Endodermal cell (in vitro differentiated cells): ENCODE measurements at regions not wholly inside any gene's neighbourhood (a gene's known extent, or its start where the extent isn't known, plus 50 kb on each side); places are given as distances from the start of the nearest gene placed in this dataset.

Source experiments
- DNase-seq: peaks from one replicate; pipeline ENCODE4 v3.0.0-alpha.2; 2017
- H3K27ac ChIP-seq: 2 replicates; pipeline ENCODE4 v1.5.1; 2013; ENCODE audit warnings: mild to moderate bottlenecking, low read depth, low read length, moderate library complexity
- H3K27me3 ChIP-seq: 2 replicates; pipeline ENCODE4 v1.6.1; 2013; ENCODE audit warnings: mild to moderate bottlenecking, low read length, moderate library complexity; ENCODE audit not compliant: insufficient read depth, control insufficient read depth, poor library complexity, severe bottlenecking
- H3K36me3 ChIP-seq: 2 replicates; pipeline ENCODE4 v1.7.0; 2013; ENCODE audit warnings: mild to moderate bottlenecking, low read length, moderate library complexity; ENCODE audit not compliant: control insufficient read depth, insufficient read depth
- H3K4me1 ChIP-seq: one replicate; pipeline ENCODE4 v1.7.0; 2013; ENCODE audit warnings: low read length; ENCODE audit not compliant: control insufficient read depth, insufficient read depth
- H3K4me3 ChIP-seq: 2 replicates; pipeline ENCODE4 v1.5.1; 2013; ENCODE audit warnings: mild to moderate bottlenecking, low read length, moderate library complexity
- H3K9ac ChIP-seq: 2 replicates; pipeline ENCODE4 v1.6.1; 2013; ENCODE audit warnings: mild to moderate bottlenecking, low read length, moderate library complexity; ENCODE audit not compliant: poor library complexity, severe bottlenecking; ENCODE audit errors: extremely low read depth
- H3K9me3 ChIP-seq: 2 replicates; pipeline ENCODE4 v1.6.1; 2013; ENCODE audit warnings: mild to moderate bottlenecking, low read length, moderate library complexity; ENCODE audit not compliant: control insufficient read depth
- H3K27ac Mint-ChIP-seq: 2 replicates; pipeline ENCODE4 v1.8.0; 2020; ENCODE audit warnings: mixed read lengths
- H3K27me3 Mint-ChIP-seq: 2 replicates; pipeline ENCODE4 v1.8.0; 2021; ENCODE audit warnings: mild to moderate bottlenecking, mixed read lengths; ENCODE audit not compliant: insufficient read depth
- H3K36me3 Mint-ChIP-seq: 2 replicates; pipeline ENCODE4 v1.8.0; 2020; ENCODE audit warnings: low read depth, mixed read lengths
- H3K4me1 Mint-ChIP-seq: 2 replicates; pipeline ENCODE4 v1.8.0; 2020; ENCODE audit warnings: mixed read lengths
- H3K4me3 Mint-ChIP-seq: 2 replicates; pipeline ENCODE4 v1.8.0; 2020; ENCODE audit warnings: mild to moderate bottlenecking, moderate library complexity, mixed read lengths
- H3K9me3 Mint-ChIP-seq: 2 replicates; pipeline ENCODE4 v1.8.0; 2020; ENCODE audit warnings: mild to moderate bottlenecking, mixed read lengths
- WGBS, 2 experiments: methylation state at CpG; one replicate each; pipeline versions ENCODE4 v1.1.5 to v1.1.7; 2013; ENCODE audit warnings: missing lambda C conversion rate in 2 of 2, mixed read lengths in 1 of 2; ENCODE audit not compliant: insufficient coverage in 1 of 2, insufficient read length in 1 of 2; 5-methylcytosine and 5-hydroxymethylcytosine counted together
- TF ChIP-seq, protein P1 (sequence below): fragments of 200-600 bp; sonication (generic); conservative IDR thresholded peaks from 2 replicates; pipeline ENCODE4 v1.5.0; 2021; ENCODE audit warnings: antibody characterized with exemption, mild to moderate bottlenecking

DNA sequence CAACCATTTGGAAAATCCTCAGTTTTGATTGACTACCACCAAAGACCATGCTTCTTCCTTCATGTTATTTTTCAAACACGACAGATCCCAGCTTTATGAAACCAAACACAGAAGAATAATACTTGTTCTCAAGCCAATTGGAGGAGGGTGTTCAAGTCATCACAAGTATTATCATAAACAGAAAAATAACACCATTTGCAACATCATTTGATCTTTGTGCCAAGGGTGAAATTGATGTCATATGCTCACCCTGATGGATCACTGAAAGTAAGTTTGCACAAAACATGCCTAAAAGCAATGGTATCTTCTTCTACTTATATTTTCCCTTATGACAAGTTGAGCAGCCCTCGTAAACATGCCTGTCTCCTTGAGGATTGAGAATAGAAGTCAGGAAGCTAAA, 448.0 kb upstream of the ZEB2 start:
- Histone ChIP-seq H3K27ac (no peak overlapping the region), H3K27me3 (no peaks in the 10 kb centered on the region), H3K9ac (no peak overlapping the region), H3K4me3 (no peak overlapping the region), H3K9me3 (peaks cover 41% of the 10 kb centered on the region), H3K4me1 (no peaks in the 10 kb centered on the region), H3K36me3 (no peaks in the 10 kb centered on the region)
- TF ChIP-seq, protein P1, sequence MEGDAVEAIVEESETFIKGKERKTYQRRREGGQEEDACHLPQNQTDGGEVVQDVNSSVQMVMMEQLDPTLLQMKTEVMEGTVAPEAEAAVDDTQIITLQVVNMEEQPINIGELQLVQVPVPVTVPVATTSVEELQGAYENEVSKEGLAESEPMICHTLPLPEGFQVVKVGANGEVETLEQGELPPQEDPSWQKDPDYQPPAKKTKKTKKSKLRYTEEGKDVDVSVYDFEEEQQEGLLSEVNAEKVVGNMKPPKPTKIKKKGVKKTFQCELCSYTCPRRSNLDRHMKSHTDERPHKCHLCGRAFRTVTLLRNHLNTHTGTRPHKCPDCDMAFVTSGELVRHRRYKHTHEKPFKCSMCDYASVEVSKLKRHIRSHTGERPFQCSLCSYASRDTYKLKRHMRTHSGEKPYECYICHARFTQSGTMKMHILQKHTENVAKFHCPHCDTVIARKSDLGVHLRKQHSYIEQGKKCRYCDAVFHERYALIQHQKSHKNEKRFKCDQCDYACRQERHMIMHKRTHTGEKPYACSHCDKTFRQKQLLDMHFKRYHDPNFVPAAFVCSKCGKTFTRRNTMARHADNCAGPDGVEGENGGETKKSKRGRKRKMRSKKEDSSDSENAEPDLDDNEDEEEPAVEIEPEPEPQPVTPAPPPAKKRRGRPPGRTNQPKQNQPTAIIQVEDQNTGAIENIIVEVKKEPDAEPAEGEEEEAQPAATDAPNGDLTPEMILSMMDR, result no peak
- no peak for DNase-seq
- H3K36me3 Mint-ChIP-seq, result peaks cover 30% of the 10 kb centered on the region
- no peak overlapping the region for H3K27ac Mint-ChIP-seq
- H3K27me3 Mint-ChIP-seq, result no peaks in the 10 kb centered on the region
- 83 to 87% methylated on average over 1 to 2 of the region's 2 CpGs for WGBS, 2 experiments
- H3K9me3 Mint-ChIP-seq, result peaks cover 58% of the 10 kb centered on the region
- H3K4me1 Mint-ChIP-seq, result no peaks in the 10 kb centered on the region
- H3K4me3 Mint-ChIP-seq, result no peak overlapping the region

DNA sequence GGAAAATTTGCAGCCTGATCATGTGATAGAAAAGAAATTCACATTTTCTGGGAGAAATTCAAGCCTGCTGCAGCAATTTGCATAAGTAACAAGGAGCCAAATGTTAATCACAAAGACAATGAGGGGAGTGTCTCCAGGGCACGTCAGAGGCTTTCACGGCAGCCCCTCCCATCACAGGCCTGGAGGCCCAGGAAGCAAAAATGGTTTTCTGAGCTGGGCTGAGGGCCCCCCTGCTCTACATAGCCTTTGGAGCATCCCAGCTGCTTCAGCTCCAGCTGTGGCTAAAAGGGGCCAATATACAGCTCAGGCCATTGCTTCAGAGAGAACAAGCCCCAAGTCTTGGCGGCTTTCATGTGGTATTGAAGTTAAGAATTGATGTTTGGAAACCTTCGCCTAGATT, 445.3 kb upstream of the ZEB2 start:
- Histone ChIP-seq H3K27me3 (no peaks in the 10 kb centered on the region), H3K9ac (no peak overlapping the region), H3K27ac (no peak overlapping the region), H3K9me3 (peaks cover 41% of the 10 kb centered on the region), H3K4me3 (peak overlapping the region; percentile 67), H3K4me1 (no peaks in the 10 kb centered on the region), H3K36me3 (no peaks in the 10 kb centered on the region)
- H3K4me3 Mint-ChIP-seq, result no peak overlapping the region
- H3K9me3 Mint-ChIP-seq, result peaks cover 55% of the 10 kb centered on the region
- H3K27me3 Mint-ChIP-seq, result no peaks in the 10 kb centered on the region
- 94 to 100% methylated on average over 2 to 4 of the region's 4 CpGs for WGBS, 2 experiments
- no peak for DNase-seq
- peaks cover 28% of the 10 kb centered on the region for H3K36me3 Mint-ChIP-seq
- no peaks in the 10 kb centered on the region for H3K4me1 Mint-ChIP-seq
- H3K27ac Mint-ChIP-seq, result no peak overlapping the region
- TF ChIP-seq, protein P1, result no peak

DNA sequence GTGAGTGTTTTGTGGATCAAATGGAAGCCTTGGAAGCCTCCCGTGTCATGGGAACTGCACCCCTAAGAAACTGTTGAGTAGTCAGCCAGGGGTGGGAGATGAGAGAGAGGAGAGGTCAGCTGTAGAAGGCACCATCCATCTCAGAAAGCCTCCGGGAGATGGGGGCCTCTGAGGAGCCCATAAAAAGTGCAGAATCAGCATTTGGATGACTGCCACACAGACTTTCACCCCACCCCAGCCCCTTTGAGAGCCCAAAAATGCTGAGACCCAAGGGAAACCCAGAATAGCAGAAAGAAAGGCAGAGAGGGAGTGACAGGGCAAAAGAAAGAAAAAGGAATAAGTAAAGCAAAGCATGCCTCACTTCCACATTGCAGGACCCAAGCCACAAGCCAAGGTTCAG, 443.1 kb upstream of the ZEB2 start:
- H3K27me3 ChIP-seq, result no peaks in the 10 kb centered on the region
- peaks cover 36% of the 10 kb centered on the region for H3K9me3 ChIP-seq
- no peaks in the 10 kb centered on the region for H3K4me1 ChIP-seq
- Mint-ChIP-seq H3K36me3 (peaks cover 20% of the 10 kb centered on the region), H3K27me3 (no peaks in the 10 kb centered on the region), H3K9me3 (peaks cover 33% of the 10 kb centered on the region), H3K4me1 (no peaks in the 10 kb centered on the region), H3K27ac (no peak overlapping the region), H3K4me3 (no peak overlapping the region)
- H3K27ac ChIP-seq, result no peak overlapping the region
- DNase-seq, result no peak
- H3K4me3 ChIP-seq, result no peak overlapping the region
- WGBS, 2 experiments, result 91 to 100% methylated on average over 1 to 2 of the region's 2 CpGs
- no peak overlapping the region for H3K9ac ChIP-seq
- no peaks in the 10 kb centered on the region for H3K36me3 ChIP-seq
- TF ChIP-seq, protein P1, result no peak
